HEK293 (cell line): ENCODE measurements at regions not wholly inside any gene's neighbourhood (a gene's known extent, or its start where the extent isn't known, plus 50 kb on each side); places are given as distances from the start of the nearest gene placed in this dataset.

Experiments
- ZNF140 ChIP-seq: fragments of 450-650 bp; formaldehyde crosslinking; IDR thresholded peaks from 2 replicates; pipeline ENCODE4 v1.5.1; 2016; ENCODE audit warnings: missing biosample characterization, missing genetic modification characterization
- ZNF23 ChIP-seq: fragments of 450-650 bp; formaldehyde crosslinking; IDR thresholded peaks from 2 replicates; pipeline ENCODE4 v1.5.1; 2016; ENCODE audit warnings: missing biosample characterization, missing genetic modification characterization, borderline replicate concordance
- ZNF266 ChIP-seq: fragments of 450-650 bp; formaldehyde crosslinking; IDR thresholded peaks from 2 replicates; pipeline ENCODE4 v1.5.1; 2016; ENCODE audit warnings: missing biosample characterization, missing genetic modification characterization, low read depth
- ZNF423 ChIP-seq: fragments of 450-650 bp; formaldehyde crosslinking; IDR thresholded peaks from 2 replicates; pipeline ENCODE4 v1.5.1; 2016; ENCODE audit warnings: missing biosample characterization, missing genetic modification characterization
- ZNF76 ChIP-seq: fragments of 450-650 bp; formaldehyde crosslinking; IDR thresholded peaks from 2 replicates; pipeline ENCODE4; 2016; ENCODE audit warnings: low read depth, missing biosample characterization, missing genetic modification characterization, borderline replicate concordance
- TF ChIP-seq, protein P1 (sequence below): fragments of 450-650 bp; formaldehyde crosslinking; IDR thresholded peaks from 2 replicates; pipeline ENCODE4 v1.5.1; 2016; ENCODE audit warnings: missing biosample characterization, missing genetic modification characterization
- TF ChIP-seq, protein P2 (sequence below): fragments of 450-650 bp; formaldehyde crosslinking; IDR thresholded peaks from 2 replicates; pipeline ENCODE4 v1.5.1; 2016; ENCODE audit warnings: missing biosample characterization, missing genetic modification characterization, low read depth
- TF ChIP-seq, protein P3 (sequence below): fragments of 450-650 bp; formaldehyde crosslinking; IDR thresholded peaks from 2 replicates; pipeline ENCODE4 v1.5.1; 2016; ENCODE audit warnings: missing biosample characterization, missing genetic modification characterization
- TF ChIP-seq, protein P4 (sequence below): fragments of 450-650 bp; IDR thresholded peaks from 2 replicates; pipeline ENCODE4 v1.5.1; 2018; ENCODE audit warnings: missing biosample characterization, mild to moderate bottlenecking, missing genetic modification characterization
- TF ChIP-seq, protein P5 (sequence below): fragments of 450-650 bp; formaldehyde crosslinking; conservative IDR thresholded peaks from 2 replicates; pipeline ENCODE4 v1.5.1; 2016; ENCODE audit warnings: low read depth, missing biosample characterization, missing genetic modification characterization
- TF ChIP-seq, protein P6 (sequence below): fragments of 450-650 bp; formaldehyde crosslinking; IDR thresholded peaks from 2 replicates; pipeline ENCODE4 v1.5.1; 2016; ENCODE audit warnings: missing biosample characterization, missing genetic modification characterization, borderline replicate concordance

DNA sequence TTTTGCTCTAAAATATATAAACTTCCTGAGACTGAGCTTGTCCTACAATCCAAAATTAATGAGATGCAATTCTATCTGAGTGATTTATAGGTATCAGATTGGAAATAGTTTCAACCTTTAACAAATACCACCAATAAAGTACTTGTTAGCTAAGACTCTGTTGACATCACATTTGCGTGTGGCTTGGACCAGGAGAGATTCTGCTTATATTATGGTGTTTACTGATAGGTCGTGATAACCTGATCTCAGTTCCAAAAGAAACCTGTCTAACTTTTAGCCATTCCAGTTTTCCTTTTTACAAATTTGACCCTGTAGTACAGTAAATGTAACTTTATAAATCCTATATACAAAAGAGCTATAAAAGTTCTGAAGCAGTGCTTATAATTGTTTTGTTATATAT, 78.4 kb upstream of the ABCA12 start:
- no peak for TF ChIP-seq ZNF23
- TF ChIP-seq, protein P1, sequence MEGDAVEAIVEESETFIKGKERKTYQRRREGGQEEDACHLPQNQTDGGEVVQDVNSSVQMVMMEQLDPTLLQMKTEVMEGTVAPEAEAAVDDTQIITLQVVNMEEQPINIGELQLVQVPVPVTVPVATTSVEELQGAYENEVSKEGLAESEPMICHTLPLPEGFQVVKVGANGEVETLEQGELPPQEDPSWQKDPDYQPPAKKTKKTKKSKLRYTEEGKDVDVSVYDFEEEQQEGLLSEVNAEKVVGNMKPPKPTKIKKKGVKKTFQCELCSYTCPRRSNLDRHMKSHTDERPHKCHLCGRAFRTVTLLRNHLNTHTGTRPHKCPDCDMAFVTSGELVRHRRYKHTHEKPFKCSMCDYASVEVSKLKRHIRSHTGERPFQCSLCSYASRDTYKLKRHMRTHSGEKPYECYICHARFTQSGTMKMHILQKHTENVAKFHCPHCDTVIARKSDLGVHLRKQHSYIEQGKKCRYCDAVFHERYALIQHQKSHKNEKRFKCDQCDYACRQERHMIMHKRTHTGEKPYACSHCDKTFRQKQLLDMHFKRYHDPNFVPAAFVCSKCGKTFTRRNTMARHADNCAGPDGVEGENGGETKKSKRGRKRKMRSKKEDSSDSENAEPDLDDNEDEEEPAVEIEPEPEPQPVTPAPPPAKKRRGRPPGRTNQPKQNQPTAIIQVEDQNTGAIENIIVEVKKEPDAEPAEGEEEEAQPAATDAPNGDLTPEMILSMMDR (tag by site-specific recombination), result no peak
- TF ChIP-seq, protein P2, sequence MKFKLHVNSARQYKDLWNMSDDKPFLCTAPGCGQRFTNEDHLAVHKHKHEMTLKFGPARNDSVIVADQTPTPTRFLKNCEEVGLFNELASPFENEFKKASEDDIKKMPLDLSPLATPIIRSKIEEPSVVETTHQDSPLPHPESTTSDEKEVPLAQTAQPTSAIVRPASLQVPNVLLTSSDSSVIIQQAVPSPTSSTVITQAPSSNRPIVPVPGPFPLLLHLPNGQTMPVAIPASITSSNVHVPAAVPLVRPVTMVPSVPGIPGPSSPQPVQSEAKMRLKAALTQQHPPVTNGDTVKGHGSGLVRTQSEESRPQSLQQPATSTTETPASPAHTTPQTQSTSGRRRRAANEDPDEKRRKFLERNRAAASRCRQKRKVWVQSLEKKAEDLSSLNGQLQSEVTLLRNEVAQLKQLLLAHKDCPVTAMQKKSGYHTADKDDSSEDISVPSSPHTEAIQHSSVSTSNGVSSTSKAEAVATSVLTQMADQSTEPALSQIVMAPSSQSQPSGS (tag by site-specific recombination), result no peak
- TF ChIP-seq, protein P3, sequence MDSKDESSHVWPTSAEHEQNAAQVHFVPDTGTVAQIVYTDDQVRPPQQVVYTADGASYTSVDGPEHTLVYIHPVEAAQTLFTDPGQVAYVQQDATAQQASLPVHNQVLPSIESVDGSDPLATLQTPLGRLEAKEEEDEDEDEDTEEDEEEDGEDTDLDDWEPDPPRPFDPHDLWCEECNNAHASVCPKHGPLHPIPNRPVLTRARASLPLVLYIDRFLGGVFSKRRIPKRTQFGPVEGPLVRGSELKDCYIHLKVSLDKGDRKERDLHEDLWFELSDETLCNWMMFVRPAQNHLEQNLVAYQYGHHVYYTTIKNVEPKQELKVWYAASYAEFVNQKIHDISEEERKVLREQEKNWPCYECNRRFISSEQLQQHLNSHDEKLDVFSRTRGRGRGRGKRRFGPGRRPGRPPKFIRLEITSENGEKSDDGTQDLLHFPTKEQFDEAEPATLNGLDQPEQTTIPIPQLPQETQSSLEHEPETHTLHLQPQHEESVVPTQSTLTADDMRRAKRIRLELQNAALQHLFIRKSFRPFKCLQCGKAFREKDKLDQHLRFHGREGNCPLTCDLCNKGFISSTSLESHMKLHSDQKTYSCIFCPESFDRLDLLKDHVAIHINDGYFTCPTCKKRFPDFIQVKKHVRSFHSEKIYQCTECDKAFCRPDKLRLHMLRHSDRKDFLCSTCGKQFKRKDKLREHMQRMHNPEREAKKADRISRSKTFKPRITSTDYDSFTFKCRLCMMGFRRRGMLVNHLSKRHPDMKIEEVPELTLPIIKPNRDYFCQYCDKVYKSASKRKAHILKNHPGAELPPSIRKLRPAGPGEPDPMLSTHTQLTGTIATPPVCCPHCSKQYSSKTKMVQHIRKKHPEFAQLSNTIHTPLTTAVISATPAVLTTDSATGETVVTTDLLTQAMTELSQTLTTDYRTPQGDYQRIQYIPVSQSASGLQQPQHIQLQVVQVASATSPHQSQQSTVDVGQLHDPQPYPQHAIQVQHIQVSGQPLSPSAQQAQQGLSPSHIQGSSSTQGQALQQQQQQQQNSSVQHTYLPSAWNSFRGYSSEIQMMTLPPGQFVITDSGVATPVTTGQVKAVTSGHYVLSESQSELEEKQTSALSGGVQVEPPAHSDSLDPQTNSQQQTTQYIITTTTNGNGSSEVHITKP (tag by site-specific recombination), result no peak
- no peak for TF ChIP-seq ZNF76
- TF ChIP-seq, protein P4, sequence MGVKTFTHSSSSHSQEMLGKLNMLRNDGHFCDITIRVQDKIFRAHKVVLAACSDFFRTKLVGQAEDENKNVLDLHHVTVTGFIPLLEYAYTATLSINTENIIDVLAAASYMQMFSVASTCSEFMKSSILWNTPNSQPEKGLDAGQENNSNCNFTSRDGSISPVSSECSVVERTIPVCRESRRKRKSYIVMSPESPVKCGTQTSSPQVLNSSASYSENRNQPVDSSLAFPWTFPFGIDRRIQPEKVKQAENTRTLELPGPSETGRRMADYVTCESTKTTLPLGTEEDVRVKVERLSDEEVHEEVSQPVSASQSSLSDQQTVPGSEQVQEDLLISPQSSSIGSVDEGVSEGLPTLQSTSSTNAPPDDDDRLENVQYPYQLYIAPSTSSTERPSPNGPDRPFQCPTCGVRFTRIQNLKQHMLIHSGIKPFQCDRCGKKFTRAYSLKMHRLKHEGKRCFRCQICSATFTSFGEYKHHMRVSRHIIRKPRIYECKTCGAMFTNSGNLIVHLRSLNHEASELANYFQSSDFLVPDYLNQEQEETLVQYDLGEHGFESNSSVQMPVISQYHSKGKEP (tag by site-specific recombination), result no peak
- no peak for TF ChIP-seq ZNF423
- TF ChIP-seq ZNF266 (tag by site-specific recombination), result no peak
- TF ChIP-seq, protein P5, sequence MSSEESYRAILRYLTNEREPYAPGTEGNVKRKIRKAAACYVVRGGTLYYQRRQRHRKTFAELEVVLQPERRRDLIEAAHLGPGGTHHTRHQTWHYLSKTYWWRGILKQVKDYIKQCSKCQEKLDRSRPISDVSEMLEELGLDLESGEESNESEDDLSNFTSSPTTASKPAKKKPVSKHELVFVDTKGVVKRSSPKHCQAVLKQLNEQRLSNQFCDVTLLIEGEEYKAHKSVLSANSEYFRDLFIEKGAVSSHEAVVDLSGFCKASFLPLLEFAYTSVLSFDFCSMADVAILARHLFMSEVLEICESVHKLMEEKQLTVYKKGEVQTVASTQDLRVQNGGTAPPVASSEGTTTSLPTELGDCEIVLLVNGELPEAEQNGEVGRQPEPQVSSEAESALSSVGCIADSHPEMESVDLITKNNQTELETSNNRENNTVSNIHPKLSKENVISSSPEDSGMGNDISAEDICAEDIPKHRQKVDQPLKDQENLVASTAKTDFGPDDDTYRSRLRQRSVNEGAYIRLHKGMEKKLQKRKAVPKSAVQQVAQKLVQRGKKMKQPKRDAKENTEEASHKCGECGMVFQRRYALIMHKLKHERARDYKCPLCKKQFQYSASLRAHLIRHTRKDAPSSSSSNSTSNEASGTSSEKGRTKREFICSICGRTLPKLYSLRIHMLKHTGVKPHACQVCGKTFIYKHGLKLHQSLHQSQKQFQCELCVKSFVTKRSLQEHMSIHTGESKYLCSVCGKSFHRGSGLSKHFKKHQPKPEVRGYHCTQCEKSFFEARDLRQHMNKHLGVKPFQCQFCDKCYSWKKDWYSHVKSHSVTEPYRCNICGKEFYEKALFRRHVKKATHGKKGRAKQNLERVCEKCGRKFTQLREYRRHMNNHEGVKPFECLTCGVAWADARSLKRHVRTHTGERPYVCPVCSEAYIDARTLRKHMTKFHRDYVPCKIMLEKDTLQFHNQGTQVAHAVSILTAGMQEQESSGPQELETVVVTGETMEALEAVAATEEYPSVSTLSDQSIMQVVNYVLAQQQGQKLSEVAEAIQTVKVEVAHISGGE, result no peak
- TF ChIP-seq ZNF140 (tag by site-specific recombination), result no peak
- TF ChIP-seq, protein P6, sequence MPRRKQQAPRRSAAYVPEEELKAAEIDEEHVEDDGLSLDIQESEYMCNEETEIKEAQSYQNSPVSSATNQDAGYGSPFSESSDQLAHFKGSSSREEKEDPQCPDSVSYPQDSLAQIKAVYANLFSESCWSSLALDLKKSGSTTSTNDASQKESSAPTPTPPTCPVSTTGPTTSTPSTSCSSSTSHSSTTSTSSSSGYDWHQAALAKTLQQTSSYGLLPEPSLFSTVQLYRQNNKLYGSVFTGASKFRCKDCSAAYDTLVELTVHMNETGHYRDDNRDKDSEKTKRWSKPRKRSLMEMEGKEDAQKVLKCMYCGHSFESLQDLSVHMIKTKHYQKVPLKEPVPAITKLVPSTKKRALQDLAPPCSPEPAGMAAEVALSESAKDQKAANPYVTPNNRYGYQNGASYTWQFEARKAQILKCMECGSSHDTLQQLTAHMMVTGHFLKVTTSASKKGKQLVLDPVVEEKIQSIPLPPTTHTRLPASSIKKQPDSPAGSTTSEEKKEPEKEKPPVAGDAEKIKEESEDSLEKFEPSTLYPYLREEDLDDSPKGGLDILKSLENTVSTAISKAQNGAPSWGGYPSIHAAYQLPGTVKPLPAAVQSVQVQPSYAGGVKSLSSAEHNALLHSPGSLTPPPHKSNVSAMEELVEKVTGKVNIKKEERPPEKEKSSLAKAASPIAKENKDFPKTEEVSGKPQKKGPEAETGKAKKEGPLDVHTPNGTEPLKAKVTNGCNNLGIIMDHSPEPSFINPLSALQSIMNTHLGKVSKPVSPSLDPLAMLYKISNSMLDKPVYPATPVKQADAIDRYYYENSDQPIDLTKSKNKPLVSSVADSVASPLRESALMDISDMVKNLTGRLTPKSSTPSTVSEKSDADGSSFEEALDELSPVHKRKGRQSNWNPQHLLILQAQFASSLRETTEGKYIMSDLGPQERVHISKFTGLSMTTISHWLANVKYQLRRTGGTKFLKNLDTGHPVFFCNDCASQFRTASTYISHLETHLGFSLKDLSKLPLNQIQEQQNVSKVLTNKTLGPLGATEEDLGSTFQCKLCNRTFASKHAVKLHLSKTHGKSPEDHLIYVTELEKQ (tag by site-specific recombination), result no peak
